MCF 10A (cell line): ENCODE measurements at regions not wholly inside any gene's neighbourhood (a gene's known extent, or its start where the extent isn't known, plus 50 kb on each side); places are given as distances from the start of the nearest gene placed in this dataset.
"Not testable (repeated sequence)": the region's sequence is repeated elsewhere in the genome, so short reads cannot be mapped to it uniquely, and the experiment has no call there.

Experiments used
- BruUV-seq: library from RNA; stranded (reverse); fragments of 400-500 nt; replicated peaks from 2 replicates; lab custom pipeline; 2021; lab: Mats Ljungman, UMichigan
- CTCF ChIA-PET: fragments of 300-600 bp; sonication (Branson Sonifier 250); formaldehyde crosslinking; extraction: SDS; loops from one replicate; lab custom pipeline; 2021; ENCODE audit warnings: antibody characterized with exemption, inconsistent platforms; lab: Yijun Ruan, JAX
- POLR2A ChIA-PET: fragments of 300-600, 350-650 bp; sonication (Branson Sonifier 250); formaldehyde crosslinking; extraction: SDS; loops from one replicate; lab custom pipeline; 2020; ENCODE audit warnings: antibody characterized with exemption, inconsistent platforms; lab: Yijun Ruan, JAX
- DNase-seq: peaks from one replicate; pipeline ENCODE4 v3.0.0-alpha.2; 2018; ENCODE audit not compliant: unreplicated experiment
- H3K27ac Mint-ChIP-seq: one replicate; pipeline ENCODE4 v1.8.0; 2022; ENCODE audit warnings: mild to moderate bottlenecking, low read depth, mixed read lengths; ENCODE audit not compliant: unreplicated experiment
- H3K27me3 Mint-ChIP-seq: one replicate; pipeline ENCODE4 v1.8.0; 2022; ENCODE audit warnings: mixed read lengths; ENCODE audit not compliant: insufficient read depth, unreplicated experiment
- H3K36me3 Mint-ChIP-seq: one replicate; pipeline ENCODE4 v1.8.0; 2022; ENCODE audit warnings: mild to moderate bottlenecking, moderate library complexity, mixed read lengths; ENCODE audit not compliant: insufficient read depth, unreplicated experiment
- H3K4me1 Mint-ChIP-seq: one replicate; pipeline ENCODE4 v1.8.0; 2022; ENCODE audit warnings: mixed read lengths; ENCODE audit not compliant: insufficient read depth, unreplicated experiment
- H3K4me3 Mint-ChIP-seq: one replicate; pipeline ENCODE4 v1.8.0; 2022; ENCODE audit warnings: mild to moderate bottlenecking, moderate library complexity, mixed read lengths; ENCODE audit not compliant: unreplicated experiment
- H3K9me3 Mint-ChIP-seq: one replicate; pipeline ENCODE4 v1.8.0; 2022; ENCODE audit warnings: mixed read lengths; ENCODE audit not compliant: unreplicated experiment
- CTCF ChIP-seq: fragments of 200-600 bp; IDR thresholded peaks from one replicate; pipeline ENCODE4 v1.8.0; 2022; ENCODE audit warnings: antibody characterized with exemption, mild to moderate bottlenecking; ENCODE audit not compliant: unreplicated experiment
- intact Hi-C: fragments of 100-400 bp; cut with micrococcal nuclease; formaldehyde crosslinking; loops from 2 replicates; pipeline ENCODE4 v1.14.1; 2022

- intact Hi-C loops = no loop called here
- TF ChIP-seq CTCF = no peak
- H3K27me3 Mint-ChIP-seq = no peaks in the 10 kb centered on the region
- no peaks in the 10 kb centered on the region for H3K4me1 Mint-ChIP-seq
- no peaks in the 10 kb centered on the region for H3K36me3 Mint-ChIP-seq
- no peak overlapping the region for H3K27ac Mint-ChIP-seq
- POLR2A ChIA-PET = no interaction called here
- DNase-seq = no peak
- peaks cover 54% of the 10 kb centered on the region for H3K9me3 Mint-ChIP-seq
- no TSS peak for BruUV-seq
- CTCF ChIA-PET = no interaction called here
- no peak overlapping the region for H3K4me3 Mint-ChIP-seq
Observed at GRCh38 chrY:26638063-26638462, 1016.1 kb downstream of the CDY1 start.

GRCh38 chrY:26645856-26646255 is 1023.9 kb downstream of the CDY1 start:
- H3K27ac Mint-ChIP-seq, CTCF ChIA-PET, BruUV-seq, H3K4me3 Mint-ChIP-seq, POLR2A ChIA-PET, H3K4me1 Mint-ChIP-seq, H3K27me3 Mint-ChIP-seq, H3K36me3 Mint-ChIP-seq, intact Hi-C loops, DNase-seq: not testable (repeated sequence)
- peaks cover 33% of the 10 kb centered on the region for H3K9me3 Mint-ChIP-seq

- CTCF ChIA-PET, H3K4me3 Mint-ChIP-seq, H3K27ac Mint-ChIP-seq, H3K36me3 Mint-ChIP-seq, intact Hi-C loops, POLR2A ChIA-PET, DNase-seq, H3K4me1 Mint-ChIP-seq, BruUV-seq, H3K27me3 Mint-ChIP-seq: not testable (repeated sequence)
- H3K9me3 Mint-ChIP-seq = peaks cover 27% of the 10 kb centered on the region
Observed at GRCh38 chrY:26648240-26648639, 1026.3 kb downstream of the CDY1 start.

- CTCF ChIA-PET, BruUV-seq, intact Hi-C loops, H3K9me3 Mint-ChIP-seq, H3K4me3 Mint-ChIP-seq, H3K27me3 Mint-ChIP-seq, POLR2A ChIA-PET, H3K36me3 Mint-ChIP-seq, H3K27ac Mint-ChIP-seq, H3K4me1 Mint-ChIP-seq, DNase-seq: not testable (repeated sequence)
Observed at GRCh38 chrY:26664245-26664644, 1042.3 kb downstream of the CDY1 start.

GRCh38 chrY:26666691-26667090 is 1044.8 kb downstream of the CDY1 start:
- H3K36me3 Mint-ChIP-seq, DNase-seq, CTCF ChIA-PET, POLR2A ChIA-PET, H3K9me3 Mint-ChIP-seq, H3K4me3 Mint-ChIP-seq, intact Hi-C loops, BruUV-seq, H3K27me3 Mint-ChIP-seq, H3K27ac Mint-ChIP-seq, H3K4me1 Mint-ChIP-seq: not testable (repeated sequence)

GRCh38 chrY:26669243-26669642 is 1047.3 kb downstream of the CDY1 start:
- CTCF ChIA-PET, H3K27ac Mint-ChIP-seq, POLR2A ChIA-PET, BruUV-seq, H3K4me3 Mint-ChIP-seq, H3K4me1 Mint-ChIP-seq, H3K9me3 Mint-ChIP-seq, H3K36me3 Mint-ChIP-seq, DNase-seq, H3K27me3 Mint-ChIP-seq, intact Hi-C loops: not testable (repeated sequence)

- H3K4me3 Mint-ChIP-seq, H3K27ac Mint-ChIP-seq, H3K9me3 Mint-ChIP-seq, H3K36me3 Mint-ChIP-seq, CTCF ChIA-PET, intact Hi-C loops, DNase-seq, BruUV-seq, H3K4me1 Mint-ChIP-seq, H3K27me3 Mint-ChIP-seq, POLR2A ChIA-PET: not testable (repeated sequence)
Observed at GRCh38 chrY:26670360-26670871, 1048.5 kb downstream of the CDY1 start.

GRCh38 chrY:26670881-26671879 is 1049.3 kb downstream of the CDY1 start:
- H3K36me3 Mint-ChIP-seq, CTCF ChIA-PET, H3K27ac Mint-ChIP-seq, H3K27me3 Mint-ChIP-seq, DNase-seq, intact Hi-C loops, H3K4me1 Mint-ChIP-seq, H3K9me3 Mint-ChIP-seq, BruUV-seq, POLR2A ChIA-PET, H3K4me3 Mint-ChIP-seq: not testable (repeated sequence)
